ENCODE measurements at regions not wholly inside any gene's neighbourhood (a gene's known extent, or its start where the extent isn't known, plus 50 kb on each side); places are given as distances from the start of the nearest gene placed in this dataset.
"Not testable (repeated sequence)": the region's sequence is repeated elsewhere in the genome, so short reads cannot be mapped to it uniquely, and the experiment has no call there.

DNA sequence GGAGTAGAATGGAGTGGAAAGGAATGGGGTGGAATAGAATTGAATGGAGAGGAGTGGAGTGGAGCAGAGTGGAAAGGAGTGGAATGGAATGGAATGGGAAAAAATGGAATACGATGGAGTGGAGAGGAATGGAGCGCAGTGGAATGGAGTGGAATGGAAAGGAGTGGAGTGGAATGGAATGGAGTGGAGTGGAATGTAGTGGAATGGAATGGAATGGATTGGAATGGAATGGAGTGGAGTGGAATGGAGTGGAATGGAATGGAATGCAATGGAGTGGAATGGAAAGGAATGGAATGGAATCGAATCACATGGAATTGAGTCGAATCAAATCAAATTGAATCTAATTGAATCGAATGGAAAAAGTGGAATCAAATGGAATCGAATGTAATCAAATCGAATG, 1016.1 kb downstream of the CDY1 start:
- no peak overlapping the region for H3K4me3 Mint-ChIP-seq
- H3K36me3 Mint-ChIP-seq, result peaks cover 5% of the 10 kb centered on the region
- H3K4me1 Mint-ChIP-seq, result no peaks in the 10 kb centered on the region
- ATAC-seq (ENCODE audit: low read depth in 2 of 2), result no peak
- H3K9me3 Mint-ChIP-seq, result peaks cover 0 to 53% (median 15%) of the 10 kb centered on the region in 7 donors
- no peak overlapping the region for H3K27ac Mint-ChIP-seq
- H3K27me3 ChIP-seq (ENCODE audit: control insufficient read depth, insufficient read depth, low read length), result no peaks in the 10 kb centered on the region
- no peaks in the 10 kb centered on the region for H3K4me1 ChIP-seq (ENCODE audit: control insufficient read depth, insufficient read depth, low read length, poor library complexity, severe bottlenecking)
- H3K27me3 Mint-ChIP-seq, result no peaks in the 10 kb centered on the region
- no peak for DNase-seq
- H3K4me3 ChIP-seq (ENCODE audit: low read depth, low read length), result no peak overlapping the region
- H3K36me3 ChIP-seq (ENCODE audit: control insufficient read depth, insufficient read depth, low read length), result no peaks in the 10 kb centered on the region
- peaks cover 23 to 27% of the 10 kb centered on the region in 2 experiments for H3K9me3 ChIP-seq (ENCODE audit: control insufficient read depth in 2 of 2, low read length in 2 of 2)
- no peak overlapping the region for H3K27ac ChIP-seq (ENCODE audit: insufficient read depth, low read length, poor library complexity, severe bottlenecking)

DNA sequence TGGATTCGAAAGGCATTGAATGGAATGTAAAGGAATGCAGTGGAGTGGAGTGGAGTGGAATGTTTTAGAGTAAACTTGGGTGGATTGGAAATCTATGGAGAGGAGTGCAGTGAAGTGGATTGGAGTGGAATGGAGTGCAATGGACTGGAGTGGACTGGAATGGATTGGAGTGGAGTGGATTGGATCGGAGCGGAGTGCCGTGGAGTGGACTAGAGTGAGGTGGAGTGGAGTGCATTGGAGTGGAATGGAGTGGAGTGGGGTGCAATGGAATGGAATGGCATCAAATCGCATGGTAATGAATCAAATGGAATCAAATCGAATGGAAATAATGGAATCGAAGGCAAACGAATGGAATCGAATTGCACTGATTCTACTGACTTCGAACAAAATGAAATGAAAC, 1023.9 kb downstream of the CDY1 start:
- H3K27me3 Mint-ChIP-seq; H3K4me1 ChIP-seq (ENCODE audit: control insufficient read depth, insufficient read depth, low read length, poor library complexity, severe bottlenecking); H3K4me3 Mint-ChIP-seq: not testable (repeated sequence)

DNA sequence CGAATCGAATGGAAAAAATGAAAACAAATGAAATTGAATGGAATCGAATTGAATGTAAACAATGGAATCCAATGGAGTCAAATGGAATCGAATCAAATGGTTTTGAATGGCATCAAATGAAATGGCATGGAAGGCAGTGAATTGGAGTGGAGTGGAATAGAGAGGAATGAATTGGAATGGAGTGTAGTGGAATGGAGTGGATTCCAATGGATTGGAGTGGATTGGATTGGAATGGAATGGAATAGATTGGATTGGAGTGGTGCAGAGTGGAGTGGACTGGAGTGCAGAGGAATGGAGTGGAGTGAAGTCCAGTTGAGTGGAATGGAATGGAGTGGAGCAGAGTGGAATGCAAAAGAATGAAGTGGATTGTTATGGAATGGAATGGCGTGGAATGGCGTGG, 1026.3 kb downstream of the CDY1 start:
- H3K4me3 ChIP-seq (ENCODE audit: low read depth, low read length); H3K4me1 ChIP-seq (ENCODE audit: control insufficient read depth, insufficient read depth, low read length, poor library complexity, severe bottlenecking); DNase-seq; H3K27me3 Mint-ChIP-seq; H3K27me3 ChIP-seq (ENCODE audit: control insufficient read depth, insufficient read depth, low read length); H3K36me3 Mint-ChIP-seq; H3K27ac Mint-ChIP-seq; H3K4me1 Mint-ChIP-seq; H3K36me3 ChIP-seq (ENCODE audit: control insufficient read depth, insufficient read depth, low read length); H3K4me3 Mint-ChIP-seq; ATAC-seq (ENCODE audit: low read depth in 2 of 2); H3K27ac ChIP-seq (ENCODE audit: insufficient read depth, low read length, poor library complexity, severe bottlenecking): not testable (repeated sequence)
- peaks cover 15 to 20% of the 10 kb centered on the region in 2 experiments for H3K9me3 ChIP-seq (ENCODE audit: control insufficient read depth in 2 of 2, low read length in 2 of 2)
- H3K9me3 Mint-ChIP-seq, result peaks cover 0 to 30% (median 2%) of the 10 kb centered on the region in 7 donors

More for the DNA sequence above, 1023.9 kb downstream of the CDY1 start:
- peaks cover 0 to 30% (median 4%) of the 10 kb centered on the region in 7 donors for H3K9me3 Mint-ChIP-seq
- not testable (repeated sequence) for H3K4me3 ChIP-seq (ENCODE audit: low read depth, low read length); H3K27ac ChIP-seq (ENCODE audit: insufficient read depth, low read length, poor library complexity, severe bottlenecking); ATAC-seq (ENCODE audit: low read depth in 2 of 2); H3K36me3 Mint-ChIP-seq; H3K27me3 ChIP-seq (ENCODE audit: control insufficient read depth, insufficient read depth, low read length); H3K4me1 Mint-ChIP-seq; H3K27ac Mint-ChIP-seq; DNase-seq; H3K36me3 ChIP-seq (ENCODE audit: control insufficient read depth, insufficient read depth, low read length)
- peaks cover 13 to 29% of the 10 kb centered on the region in 2 experiments for H3K9me3 ChIP-seq (ENCODE audit: control insufficient read depth in 2 of 2, low read length in 2 of 2)

DNA sequence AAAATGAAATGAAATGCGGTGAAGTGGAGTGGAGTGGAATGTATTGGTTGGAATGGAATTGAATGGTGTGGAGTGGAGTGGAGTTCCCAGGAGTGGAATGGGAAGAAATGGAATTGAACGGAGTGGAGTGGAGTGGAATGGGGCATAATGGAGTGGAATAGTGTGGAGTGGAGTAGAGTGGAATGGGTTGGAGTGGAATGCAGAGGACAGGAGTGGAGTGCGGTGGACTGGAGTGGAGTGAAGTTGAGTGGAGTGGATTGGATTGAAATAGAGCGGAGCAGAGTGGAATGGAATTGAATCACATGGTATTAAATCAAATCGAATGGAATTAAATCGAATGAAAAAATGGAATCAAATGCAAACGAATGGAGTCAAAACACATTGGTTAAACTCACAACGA, 1042.3 kb downstream of the CDY1 start:
- ATAC-seq (ENCODE audit: low read depth in 2 of 2); H3K27me3 Mint-ChIP-seq; H3K27ac ChIP-seq (ENCODE audit: insufficient read depth, low read length, poor library complexity, severe bottlenecking); H3K4me1 Mint-ChIP-seq; H3K36me3 ChIP-seq (ENCODE audit: control insufficient read depth, insufficient read depth, low read length); H3K36me3 Mint-ChIP-seq; H3K4me1 ChIP-seq (ENCODE audit: control insufficient read depth, insufficient read depth, low read length, poor library complexity, severe bottlenecking); DNase-seq; H3K27me3 ChIP-seq (ENCODE audit: control insufficient read depth, insufficient read depth, low read length); H3K4me3 ChIP-seq (ENCODE audit: low read depth, low read length); H3K4me3 Mint-ChIP-seq: not testable (repeated sequence)
- Mint-ChIP-seq H3K9me3 (peaks cover 0 to 60% (median 0%) of the 10 kb centered on the region in 7 donors), H3K27ac (peak overlapping the region in 1 of 3 donors; percentile 27)
- H3K9me3 ChIP-seq (ENCODE audit: control insufficient read depth in 2 of 2, low read length in 2 of 2), result peaks cover 9 to 21% of the 10 kb centered on the region in 2 experiments

DNA sequence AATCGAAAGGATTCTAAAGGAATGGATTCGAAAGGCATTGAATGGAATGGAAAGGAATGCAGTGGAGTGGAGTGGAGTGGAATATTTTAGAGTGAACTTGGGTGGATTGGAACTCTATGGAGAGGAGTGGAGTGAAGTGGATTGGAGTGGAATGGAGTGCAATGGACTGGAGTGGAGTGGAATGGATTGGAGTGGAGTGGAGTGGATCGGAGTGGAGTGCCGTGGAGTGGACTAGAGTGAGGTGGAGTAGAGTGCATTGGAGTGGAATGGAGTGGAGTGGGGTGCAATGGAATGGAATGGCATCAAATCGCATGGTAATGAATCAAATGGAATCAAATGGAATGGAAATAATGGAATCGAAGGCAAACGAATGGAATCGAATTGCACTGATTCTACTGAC, 1044.8 kb downstream of the CDY1 start:
- not testable (repeated sequence) for ATAC-seq (ENCODE audit: low read depth in 2 of 2); H3K36me3 Mint-ChIP-seq
- H3K9me3 Mint-ChIP-seq, result peaks cover 0 to 65% (median 0%) of the 10 kb centered on the region in 7 donors

DNA sequence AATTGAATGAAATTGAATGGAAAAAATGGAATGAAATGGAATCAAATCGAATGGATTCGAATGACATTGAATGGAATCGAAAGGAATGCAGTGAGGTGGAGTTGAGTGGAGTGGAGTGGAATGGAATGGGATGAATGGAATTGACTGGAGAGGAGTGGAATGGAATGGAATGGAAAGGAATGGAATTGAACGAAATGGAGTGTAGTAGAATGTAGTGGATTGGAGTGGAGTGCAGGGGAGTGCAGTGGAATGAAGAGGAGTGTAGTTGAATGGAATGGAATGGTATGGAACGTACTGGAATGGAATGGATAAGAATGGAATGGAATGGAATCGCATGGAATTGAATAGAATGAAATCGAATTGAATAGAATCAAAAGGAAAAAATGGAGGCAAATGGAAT, 1047.3 kb downstream of the CDY1 start:
- not testable (repeated sequence) for H3K27me3 Mint-ChIP-seq; H3K36me3 Mint-ChIP-seq; H3K4me1 Mint-ChIP-seq; H3K27ac Mint-ChIP-seq; H3K4me1 ChIP-seq (ENCODE audit: control insufficient read depth, insufficient read depth, low read length, poor library complexity, severe bottlenecking); ATAC-seq (ENCODE audit: low read depth in 2 of 2); H3K36me3 ChIP-seq (ENCODE audit: control insufficient read depth, insufficient read depth, low read length); H3K4me3 ChIP-seq (ENCODE audit: low read depth, low read length); H3K4me3 Mint-ChIP-seq; H3K27ac ChIP-seq (ENCODE audit: insufficient read depth, low read length, poor library complexity, severe bottlenecking); H3K27me3 ChIP-seq (ENCODE audit: control insufficient read depth, insufficient read depth, low read length); DNase-seq
- H3K9me3 ChIP-seq (ENCODE audit: control insufficient read depth in 2 of 2, low read length in 2 of 2), result peaks cover 19 to 27% of the 10 kb centered on the region in 2 experiments
- H3K9me3 Mint-ChIP-seq, result peaks cover 0 to 43% (median 0%) of the 10 kb centered on the region in 7 donors

More for the DNA sequence above, 1044.8 kb downstream of the CDY1 start:
- not testable (repeated sequence) for H3K36me3 ChIP-seq (ENCODE audit: control insufficient read depth, insufficient read depth, low read length); DNase-seq; H3K27ac Mint-ChIP-seq; H3K27ac ChIP-seq (ENCODE audit: insufficient read depth, low read length, poor library complexity, severe bottlenecking); H3K4me1 ChIP-seq (ENCODE audit: control insufficient read depth, insufficient read depth, low read length, poor library complexity, severe bottlenecking); H3K27me3 Mint-ChIP-seq; H3K4me1 Mint-ChIP-seq; H3K27me3 ChIP-seq (ENCODE audit: control insufficient read depth, insufficient read depth, low read length); H3K4me3 Mint-ChIP-seq; H3K4me3 ChIP-seq (ENCODE audit: low read depth, low read length)
- H3K9me3 ChIP-seq (ENCODE audit: control insufficient read depth in 2 of 2, low read length in 2 of 2), result peaks cover 25 to 36% of the 10 kb centered on the region in 2 experiments

DNA sequence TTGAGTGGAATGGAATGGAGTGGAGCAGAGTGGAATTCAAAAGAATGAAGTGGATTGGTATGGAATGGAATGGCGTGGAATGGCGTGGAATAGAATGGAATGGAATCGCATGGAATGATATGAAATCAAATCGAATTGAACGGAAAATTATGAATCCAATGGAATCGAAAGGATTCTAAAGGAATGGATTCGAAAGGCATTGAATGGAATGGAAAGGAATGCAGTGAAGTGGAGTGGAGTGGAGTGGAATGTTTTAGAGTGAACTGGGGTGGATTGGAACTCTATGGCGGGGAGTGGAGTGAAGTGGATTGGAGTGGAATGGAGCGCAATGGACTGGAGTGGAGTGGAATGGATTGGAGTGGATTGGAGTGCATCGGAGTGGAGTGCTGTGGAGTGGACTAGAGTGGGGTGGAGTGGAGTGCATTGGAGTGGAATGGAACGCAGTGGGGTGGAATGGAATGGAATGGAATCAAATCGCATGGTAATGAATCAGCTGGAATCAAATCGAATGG, 1048.5 kb downstream of the CDY1 start:
- not testable (repeated sequence) for H3K27me3 Mint-ChIP-seq; H3K27ac ChIP-seq (ENCODE audit: insufficient read depth, low read length, poor library complexity, severe bottlenecking); H3K27me3 ChIP-seq (ENCODE audit: control insufficient read depth, insufficient read depth, low read length); H3K36me3 Mint-ChIP-seq; H3K4me1 ChIP-seq (ENCODE audit: control insufficient read depth, insufficient read depth, low read length, poor library complexity, severe bottlenecking); H3K4me1 Mint-ChIP-seq; H3K4me3 ChIP-seq (ENCODE audit: low read depth, low read length); H3K36me3 ChIP-seq (ENCODE audit: control insufficient read depth, insufficient read depth, low read length); H3K4me3 Mint-ChIP-seq; H3K27ac Mint-ChIP-seq
- DNase-seq, result peak in 1 of 3 donors; percentile 1
- peaks cover 0 to 31% (median 0%) of the 10 kb centered on the region in 7 donors for H3K9me3 Mint-ChIP-seq
- H3K9me3 ChIP-seq (ENCODE audit: control insufficient read depth in 2 of 2, low read length in 2 of 2), result peaks cover 18 to 22% of the 10 kb centered on the region in 2 experiments
- ATAC-seq (ENCODE audit: low read depth in 2 of 2), result peak; percentile 31

All from CD4-positive, CD25-positive, alpha-beta regulatory T cell (primary cell).